Liver (tissue), 3 donors: ENCODE measurements at regions not wholly inside any gene's neighbourhood (a gene's known extent, or its start where the extent isn't known, plus 50 kb on each side); places are given as distances from the start of the nearest gene placed in this dataset.

Experiments
- ATF3 ChIP-seq: IDR thresholded peaks from 2 replicates; pipeline ENCODE4 v1.6.1; 2016; ENCODE audit warnings: antibody characterized with exemption
- CTCF ChIP-seq: fragments of 150-350 bp; IDR thresholded peaks from 2 replicates; pipeline ENCODE4 v1.5.1; 2017; ENCODE audit warnings: improper control_type of control experiment, low read depth, low read length; ENCODE audit not compliant: missing input control
- EGR1 ChIP-seq, 2 donors: IDR thresholded peaks; 2 replicates each; pipeline ENCODE4 v1.6.1; 2016 to 2018; ENCODE audit warnings: antibody characterized with exemption in 2 of 2, low read depth in 2 of 2
- FOXA1 ChIP-seq: IDR thresholded peaks from 2 replicates; pipeline ENCODE4 v1.6.1; 2016; ENCODE audit warnings: antibody characterized with exemption
- GABPA ChIP-seq, 2 donors: IDR thresholded peaks in 1 of 2; conservative IDR thresholded peaks in 1 of 2; 2 replicates each; pipeline ENCODE4 v1.6.1; 2016; ENCODE audit warnings: antibody characterized with exemption in 2 of 2, mild to moderate bottlenecking in 1 of 2, moderate library complexity in 1 of 2
- JUND ChIP-seq, 2 donors: IDR thresholded peaks; 2 replicates each; pipeline ENCODE4 v1.6.1; 2016; ENCODE audit warnings: antibody characterized with exemption in 2 of 2
- RAD21 ChIP-seq, 2 donors: IDR thresholded peaks; 2 replicates each; pipeline ENCODE4 v1.6.1; 2016; ENCODE audit warnings: antibody characterized with exemption in 2 of 2, mild to moderate bottlenecking in 2 of 2
- SP1 ChIP-seq: IDR thresholded peaks from 2 replicates; pipeline ENCODE4 v1.6.1; 2018; ENCODE audit warnings: antibody characterized with exemption, mild to moderate bottlenecking
- TAF1 ChIP-seq: conservative IDR thresholded peaks from 2 replicates; pipeline ENCODE4 v1.6.1; 2016; ENCODE audit warnings: antibody characterized with exemption, mild to moderate bottlenecking
- TF ChIP-seq, protein P1 (sequence below): IDR thresholded peaks from 2 replicates; pipeline ENCODE4 v1.6.1; 2016; ENCODE audit warnings: antibody characterized with exemption, mild to moderate bottlenecking
- TF ChIP-seq, protein P2 (sequence below): IDR thresholded peaks from 2 replicates; pipeline ENCODE4 v1.6.1; 2016; ENCODE audit warnings: antibody characterized with exemption
- donor health status: healthy.
- donor health status: healthy.

GRCh38 chr7:88509341-88509740, 202.6 kb upstream of the STEAP4 start:
- TF ChIP-seq TAF1 (no peak), JUND (IDR thresholded peaks at IDR 0.05) (no peak), ATF3 (no peak), CTCF (no peak), FOXA1 (no peak), RAD21 (IDR thresholded peaks at IDR 0.05) (no peak), GABPA (IDR thresholded peaks at IDR 0.05 in 1 of 2, conservative IDR thresholded peaks at IDR 0.05 in 1 of 2) (no peak), EGR1 (IDR thresholded peaks at IDR 0.05; ENCODE audit: low read depth in 2 of 2) (no peak), SP1 (no peak)
- TF ChIP-seq, protein P1, sequence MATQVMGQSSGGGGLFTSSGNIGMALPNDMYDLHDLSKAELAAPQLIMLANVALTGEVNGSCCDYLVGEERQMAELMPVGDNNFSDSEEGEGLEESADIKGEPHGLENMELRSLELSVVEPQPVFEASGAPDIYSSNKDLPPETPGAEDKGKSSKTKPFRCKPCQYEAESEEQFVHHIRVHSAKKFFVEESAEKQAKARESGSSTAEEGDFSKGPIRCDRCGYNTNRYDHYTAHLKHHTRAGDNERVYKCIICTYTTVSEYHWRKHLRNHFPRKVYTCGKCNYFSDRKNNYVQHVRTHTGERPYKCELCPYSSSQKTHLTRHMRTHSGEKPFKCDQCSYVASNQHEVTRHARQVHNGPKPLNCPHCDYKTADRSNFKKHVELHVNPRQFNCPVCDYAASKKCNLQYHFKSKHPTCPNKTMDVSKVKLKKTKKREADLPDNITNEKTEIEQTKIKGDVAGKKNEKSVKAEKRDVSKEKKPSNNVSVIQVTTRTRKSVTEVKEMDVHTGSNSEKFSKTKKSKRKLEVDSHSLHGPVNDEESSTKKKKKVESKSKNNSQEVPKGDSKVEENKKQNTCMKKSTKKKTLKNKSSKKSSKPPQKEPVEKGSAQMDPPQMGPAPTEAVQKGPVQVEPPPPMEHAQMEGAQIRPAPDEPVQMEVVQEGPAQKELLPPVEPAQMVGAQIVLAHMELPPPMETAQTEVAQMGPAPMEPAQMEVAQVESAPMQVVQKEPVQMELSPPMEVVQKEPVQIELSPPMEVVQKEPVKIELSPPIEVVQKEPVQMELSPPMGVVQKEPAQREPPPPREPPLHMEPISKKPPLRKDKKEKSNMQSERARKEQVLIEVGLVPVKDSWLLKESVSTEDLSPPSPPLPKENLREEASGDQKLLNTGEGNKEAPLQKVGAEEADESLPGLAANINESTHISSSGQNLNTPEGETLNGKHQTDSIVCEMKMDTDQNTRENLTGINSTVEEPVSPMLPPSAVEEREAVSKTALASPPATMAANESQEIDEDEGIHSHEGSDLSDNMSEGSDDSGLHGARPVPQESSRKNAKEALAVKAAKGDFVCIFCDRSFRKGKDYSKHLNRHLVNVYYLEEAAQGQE: no peak
- TF ChIP-seq, protein P2, sequence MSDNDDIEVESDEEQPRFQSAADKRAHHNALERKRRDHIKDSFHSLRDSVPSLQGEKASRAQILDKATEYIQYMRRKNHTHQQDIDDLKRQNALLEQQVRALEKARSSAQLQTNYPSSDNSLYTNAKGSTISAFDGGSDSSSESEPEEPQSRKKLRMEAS: no peak
